HFFc6 (cell line): ENCODE measurements at regions not wholly inside any gene's neighbourhood (a gene's known extent, or its start where the extent isn't known, plus 50 kb on each side); places are given as distances from the start of the nearest gene placed in this dataset.

Experiments
- DNase-seq: peaks from one replicate; pipeline ENCODE4 v3.0.0-alpha.2; 2018
- H3K27ac Mint-ChIP-seq: 2 replicates; pipeline ENCODE4 v1.8.0; 2020; ENCODE audit warnings: mild to moderate bottlenecking, mixed read lengths
- H3K27me3 Mint-ChIP-seq: 2 replicates; pipeline ENCODE4 v1.8.0; 2021; ENCODE audit warnings: mild to moderate bottlenecking, moderate library complexity, mixed read lengths; ENCODE audit not compliant: insufficient read depth
- H3K36me3 Mint-ChIP-seq: 2 replicates; pipeline ENCODE4 v1.8.0; 2021; ENCODE audit warnings: low read depth, mixed read lengths
- H3K4me1 Mint-ChIP-seq: 2 replicates; pipeline ENCODE4 v1.8.0; 2020; ENCODE audit warnings: low read depth, mixed read lengths
- H3K4me3 Mint-ChIP-seq: 2 replicates; pipeline ENCODE4 v1.8.0; 2020; ENCODE audit warnings: mild to moderate bottlenecking, moderate library complexity, mixed read lengths
- H3K9me3 Mint-ChIP-seq: 2 replicates; pipeline ENCODE4 v1.8.0; 2020; ENCODE audit warnings: mild to moderate bottlenecking, mixed read lengths
- CTCF ChIP-seq: fragments of 200-600 bp; sonication (generic); IDR thresholded peaks from 2 replicates; pipeline ENCODE4 v1.5.0; 2021; ENCODE audit warnings: antibody characterized with exemption, mild to moderate bottlenecking

GRCh38 chr9:26694381-26695297 lies 198.0 kb downstream of the CAAP1 start:
- H3K4me3 Mint-ChIP-seq = no peak overlapping the region
- TF ChIP-seq CTCF = no peak
- H3K27ac Mint-ChIP-seq = no peak overlapping the region
- no peaks in the 10 kb centered on the region; the same call in 1 of the 2 replicates for H3K9me3 Mint-ChIP-seq
- DNase-seq = no peak
- H3K36me3 Mint-ChIP-seq = no peaks in the 10 kb centered on the region
- H3K27me3 Mint-ChIP-seq = no peaks in the 10 kb centered on the region; the same call in 1 of the 2 replicates
- H3K4me1 Mint-ChIP-seq = no peaks in the 10 kb centered on the region

- Mint-ChIP-seq H3K4me1 (no peaks in the 10 kb centered on the region), H3K36me3 (no peaks in the 10 kb centered on the region), H3K4me3 (no peak overlapping the region), H3K27me3 (no peaks in the 10 kb centered on the region; the same call in 1 of the 2 replicates), H3K9me3 (no peaks in the 10 kb centered on the region), H3K27ac (no peak overlapping the region)
- no peak for DNase-seq
- TF ChIP-seq CTCF = no peak
Measured at GRCh38 chr9:26689041-26689440, 203.6 kb downstream of the CAAP1 start.

- no peak for TF ChIP-seq CTCF
- Mint-ChIP-seq H3K36me3 (no peaks in the 10 kb centered on the region), H3K27ac (no peak overlapping the region), H3K4me1 (no peaks in the 10 kb centered on the region), H3K4me3 (no peak overlapping the region), H3K27me3 (no peaks in the 10 kb centered on the region; the same call in 1 of the 2 replicates), H3K9me3 (no peaks in the 10 kb centered on the region)
- DNase-seq = no peak
Measured at GRCh38 chr9:26687421-26687820, 205.2 kb downstream of the CAAP1 start.

GRCh38 chr9:26685818-26686217 lies 206.8 kb downstream of the CAAP1 start:
- DNase-seq = no peak
- no peak overlapping the region for H3K27ac Mint-ChIP-seq
- no peaks in the 10 kb centered on the region for H3K36me3 Mint-ChIP-seq
- no peaks in the 10 kb centered on the region for H3K27me3 Mint-ChIP-seq
- H3K9me3 Mint-ChIP-seq = no peaks in the 10 kb centered on the region
- no peaks in the 10 kb centered on the region for H3K4me1 Mint-ChIP-seq
- no peak overlapping the region for H3K4me3 Mint-ChIP-seq
- no peak for TF ChIP-seq CTCF

GRCh38 chr9:26684029-26684428 lies 208.6 kb downstream of the CAAP1 start:
- H3K27ac Mint-ChIP-seq = no peak overlapping the region

More at GRCh38 chr9:26684029-26684428, 208.6 kb downstream of the CAAP1 start:
- Mint-ChIP-seq H3K36me3 (no peaks in the 10 kb centered on the region), H3K9me3 (no peaks in the 10 kb centered on the region), H3K27me3 (no peaks in the 10 kb centered on the region; the same call in 1 of the 2 replicates), H3K4me1 (no peaks in the 10 kb centered on the region), H3K4me3 (no peak overlapping the region)
- no peak for TF ChIP-seq CTCF
- no peak for DNase-seq
